Activated CD8-positive, alpha-beta T cell treated with anti-CD3 and anti-CD28 coated beads, Interleukin-2, amount 10 ng/mL, durations not matched to agents 7 days and 5 days (primary cell): ENCODE measurements at regions not wholly inside any gene's neighbourhood (a gene's known extent, or its start where the extent isn't known, plus 50 kb on each side); places are given as distances from the start of the nearest gene placed in this dataset.
"Not testable (repeated sequence)": the region's sequence is repeated elsewhere in the genome, so short reads cannot be mapped to it uniquely, and the experiment has no call there.

Experiments
- ATAC-seq: fragments of 150-1000 bp; cut with Tn5 transposase; one replicate; pipeline ENCODE4 v1.10.0; 2021; ENCODE audit warnings: moderate library complexity
- CTCF ChIA-PET: fragments of 350-600 bp; sonication (Branson Sonifier 250); formaldehyde crosslinking; loops from one replicate; lab custom pipeline; 2021; ENCODE audit warnings: antibody characterized with exemption; lab: Charles Lee
- POLR2A ChIA-PET: fragments of 350-600 bp; sonication (Branson Sonifier 250); formaldehyde crosslinking; loops from one replicate; lab custom pipeline; 2021; ENCODE audit warnings: antibody characterized with exemption; lab: Charles Lee
- DNase-seq: peaks from one replicate; pipeline ENCODE4 v3.0.0-alpha.2; 2020
- H3K27ac Mint-ChIP-seq: one replicate; pipeline ENCODE4 v1.8.0; 2021; ENCODE audit warnings: mild to moderate bottlenecking, mixed read lengths
- H3K27me3 Mint-ChIP-seq: one replicate; pipeline ENCODE4 v1.8.0; 2021; ENCODE audit warnings: low read depth, mixed read lengths
- H3K36me3 Mint-ChIP-seq: one replicate; pipeline ENCODE4 v1.8.0; 2021; ENCODE audit warnings: low read depth, mixed read lengths
- H3K4me1 Mint-ChIP-seq: one replicate; pipeline ENCODE4 v1.8.0; 2021; ENCODE audit warnings: low read depth, mixed read lengths
- H3K4me3 Mint-ChIP-seq: one replicate; pipeline ENCODE4 v1.8.0; 2021; ENCODE audit warnings: mild to moderate bottlenecking, mixed read lengths
- H3K9me3 Mint-ChIP-seq: one replicate; pipeline ENCODE4 v1.8.0; 2022; ENCODE audit warnings: mixed read lengths; ENCODE audit not compliant: insufficient read depth

- DNase-seq (no peak), ATAC-seq (no peak)
- no peak overlapping the region for H3K27ac Mint-ChIP-seq
- no peaks in the 10 kb centered on the region for H3K36me3 Mint-ChIP-seq
- no peaks in the 10 kb centered on the region for H3K9me3 Mint-ChIP-seq
- no peaks in the 10 kb centered on the region for H3K4me1 Mint-ChIP-seq
- no peaks in the 10 kb centered on the region for H3K27me3 Mint-ChIP-seq
- ChIA-PET CTCF (no interaction called here), POLR2A (no interaction called here)
- no peak overlapping the region for H3K4me3 Mint-ChIP-seq
Measured at GRCh38 chr3:70647823-70648222, 335.4 kb upstream of the MDFIC2 start.

- ATAC-seq (no peak), DNase-seq (no peak)
- Mint-ChIP-seq H3K27me3 (no peaks in the 10 kb centered on the region), H3K4me1 (no peaks in the 10 kb centered on the region), H3K4me3 (no peak overlapping the region), H3K36me3 (no peaks in the 10 kb centered on the region), H3K9me3 (no peaks in the 10 kb centered on the region), H3K27ac (no peak overlapping the region)
- ChIA-PET POLR2A (no interaction called here), CTCF (no interaction called here)
Measured at GRCh38 chr3:70647094-70647493, 334.7 kb upstream of the MDFIC2 start.

GRCh38 chr3:70646635-70647034 is 334.2 kb upstream of the MDFIC2 start:
- Mint-ChIP-seq H3K9me3 (no peaks in the 10 kb centered on the region), H3K4me1 (no peaks in the 10 kb centered on the region), H3K36me3 (no peaks in the 10 kb centered on the region), H3K27me3 (no peaks in the 10 kb centered on the region), H3K4me3 (no peak overlapping the region), H3K27ac (no peak overlapping the region)
- no peak for ATAC-seq
- no peak for DNase-seq
- ChIA-PET CTCF (no interaction called here), POLR2A (no interaction called here)

- no peaks in the 10 kb centered on the region for H3K9me3 Mint-ChIP-seq
- ATAC-seq (no peak), DNase-seq (no peak)
- no peaks in the 10 kb centered on the region for H3K36me3 Mint-ChIP-seq
- H3K4me1 Mint-ChIP-seq, result no peaks in the 10 kb centered on the region
- H3K27me3 Mint-ChIP-seq, result peaks cover 9% of the 10 kb centered on the region
- no peak overlapping the region for H3K4me3 Mint-ChIP-seq
- H3K27ac Mint-ChIP-seq, result no peak overlapping the region
- ChIA-PET CTCF (no interaction called here), POLR2A (no interaction called here)
Measured at GRCh38 chr3:70640481-70640880, 328.0 kb upstream of the MDFIC2 start.

- DNase-seq, result no peak
- H3K27me3 Mint-ChIP-seq, result peaks cover 16% of the 10 kb centered on the region
- ChIA-PET CTCF (no interaction called here), POLR2A (no interaction called here)
- H3K4me1 Mint-ChIP-seq, result no peaks in the 10 kb centered on the region
- H3K36me3 Mint-ChIP-seq, result no peaks in the 10 kb centered on the region
- H3K4me3 Mint-ChIP-seq, result no peak overlapping the region
- no peak for ATAC-seq
- no peak overlapping the region for H3K27ac Mint-ChIP-seq
- no peaks in the 10 kb centered on the region for H3K9me3 Mint-ChIP-seq
Measured at GRCh38 chr3:70635301-70635700, 322.9 kb upstream of the MDFIC2 start.

GRCh38 chr3:70631716-70632307 is 319.4 kb upstream of the MDFIC2 start:
- Mint-ChIP-seq H3K36me3 (no peaks in the 10 kb centered on the region), H3K27ac (no peak overlapping the region), H3K4me3 (no peak overlapping the region), H3K9me3 (no peaks in the 10 kb centered on the region), H3K4me1 (no peaks in the 10 kb centered on the region), H3K27me3 (peaks cover 16% of the 10 kb centered on the region)
- CTCF ChIA-PET, result no interaction called here
- ATAC-seq (no peak), DNase-seq (no peak)
- POLR2A ChIA-PET, result no interaction called here

GRCh38 chr3:70621451-70621850 is 309.0 kb upstream of the MDFIC2 start:
- DNase-seq (no peak), ATAC-seq (no peak)
- Mint-ChIP-seq H3K4me3 (no peak overlapping the region), H3K4me1 (no peaks in the 10 kb centered on the region), H3K9me3 (no peaks in the 10 kb centered on the region), H3K27me3 (peaks cover 10% of the 10 kb centered on the region), H3K27ac (no peak overlapping the region), H3K36me3 (no peaks in the 10 kb centered on the region)
- CTCF ChIA-PET, result no interaction called here
- POLR2A ChIA-PET, result no interaction called here

GRCh38 chr3:70620956-70621355 is 308.5 kb upstream of the MDFIC2 start:
- Mint-ChIP-seq H3K9me3 (no peaks in the 10 kb centered on the region), H3K36me3 (no peaks in the 10 kb centered on the region), H3K4me1 (no peaks in the 10 kb centered on the region), H3K27me3 (peaks cover 10% of the 10 kb centered on the region), H3K4me3 (no peak overlapping the region), H3K27ac (no peak overlapping the region)
- POLR2A ChIA-PET, result no interaction called here
- DNase-seq, result no peak
- CTCF ChIA-PET, result no interaction called here
- no peak for ATAC-seq

- H3K4me3 Mint-ChIP-seq, result no peak overlapping the region
Measured at GRCh38 chr3:70620367-70620766, 307.9 kb upstream of the MDFIC2 start.

GRCh38 chr3:70618151-70618550 is 305.7 kb upstream of the MDFIC2 start:
- H3K4me3 Mint-ChIP-seq, result no peak overlapping the region
- ATAC-seq (no peak), DNase-seq (no peak)
- H3K36me3 Mint-ChIP-seq, result no peaks in the 10 kb centered on the region
- ChIA-PET POLR2A (no interaction called here), CTCF (no interaction called here)
- H3K27ac Mint-ChIP-seq, result no peak overlapping the region
- H3K27me3 Mint-ChIP-seq, result peaks cover 7% of the 10 kb centered on the region
- no peaks in the 10 kb centered on the region for H3K9me3 Mint-ChIP-seq
- H3K4me1 Mint-ChIP-seq, result no peaks in the 10 kb centered on the region

More at GRCh38 chr3:70620367-70620766, 307.9 kb upstream of the MDFIC2 start:
- H3K27me3 Mint-ChIP-seq, result peaks cover 10% of the 10 kb centered on the region
- ATAC-seq (no peak), DNase-seq (no peak)
- H3K36me3 Mint-ChIP-seq, result no peaks in the 10 kb centered on the region
- no peaks in the 10 kb centered on the region for H3K4me1 Mint-ChIP-seq
- no peaks in the 10 kb centered on the region for H3K9me3 Mint-ChIP-seq
- no peak overlapping the region for H3K27ac Mint-ChIP-seq
- CTCF ChIA-PET, result no interaction called here
- POLR2A ChIA-PET, result no interaction called here

- DNase-seq, H3K27ac Mint-ChIP-seq, H3K4me3 Mint-ChIP-seq, ATAC-seq, H3K4me1 Mint-ChIP-seq, H3K36me3 Mint-ChIP-seq, CTCF ChIA-PET, H3K9me3 Mint-ChIP-seq, H3K27me3 Mint-ChIP-seq, POLR2A ChIA-PET: not testable (repeated sequence)
Measured at GRCh38 chr3:70617349-70617748, 304.9 kb upstream of the MDFIC2 start.

- Mint-ChIP-seq H3K27ac (no peak overlapping the region), H3K27me3 (peaks cover 6% of the 10 kb centered on the region), H3K9me3 (no peaks in the 10 kb centered on the region), H3K4me3 (no peak overlapping the region), H3K4me1 (no peaks in the 10 kb centered on the region), H3K36me3 (no peaks in the 10 kb centered on the region)
- DNase-seq (no peak), ATAC-seq (no peak)
- POLR2A ChIA-PET, result no interaction called here
- CTCF ChIA-PET, result no interaction called here
Measured at GRCh38 chr3:70615286-70615685, 302.8 kb upstream of the MDFIC2 start.

- Mint-ChIP-seq H3K27me3 (no peaks in the 10 kb centered on the region), H3K36me3 (no peaks in the 10 kb centered on the region), H3K4me3 (no peak overlapping the region), H3K9me3 (no peaks in the 10 kb centered on the region), H3K4me1 (no peaks in the 10 kb centered on the region), H3K27ac (no peak overlapping the region)
- DNase-seq, result no peak
- CTCF ChIA-PET, result no interaction called here
- POLR2A ChIA-PET, result no interaction called here
- no peak for ATAC-seq
Measured at GRCh38 chr3:70614111-70614510, 301.7 kb upstream of the MDFIC2 start.
